ENCODE measurements at regions not wholly inside any gene's neighbourhood (a gene's known extent, or its start where the extent isn't known, plus 50 kb on each side); places are given as distances from the start of the nearest gene placed in this dataset.
"Not testable (repeated sequence)": the region's sequence is repeated elsewhere in the genome, so short reads cannot be mapped to it uniquely, and the experiment has no call there.

DNA sequence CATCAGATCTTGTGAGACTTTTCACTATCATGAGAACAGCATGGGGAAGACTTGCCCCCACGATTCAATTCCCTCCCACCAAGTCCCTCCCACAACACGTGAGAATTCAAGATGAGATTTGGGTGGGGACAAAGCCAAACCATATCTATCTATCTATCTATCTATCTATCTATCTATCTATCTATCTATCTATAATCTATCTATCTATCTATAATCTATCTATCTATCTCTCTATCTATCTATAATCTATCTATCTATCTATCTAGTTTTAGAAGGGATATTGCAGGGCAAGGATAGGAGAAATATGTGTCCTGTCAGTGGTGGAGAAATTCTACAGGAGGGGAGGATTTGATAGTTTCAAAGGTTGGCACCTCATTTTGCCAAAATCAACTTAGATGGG, 279.8 kb upstream of the PROK2 start:
- TF ChIP-seq, protein P1, sequence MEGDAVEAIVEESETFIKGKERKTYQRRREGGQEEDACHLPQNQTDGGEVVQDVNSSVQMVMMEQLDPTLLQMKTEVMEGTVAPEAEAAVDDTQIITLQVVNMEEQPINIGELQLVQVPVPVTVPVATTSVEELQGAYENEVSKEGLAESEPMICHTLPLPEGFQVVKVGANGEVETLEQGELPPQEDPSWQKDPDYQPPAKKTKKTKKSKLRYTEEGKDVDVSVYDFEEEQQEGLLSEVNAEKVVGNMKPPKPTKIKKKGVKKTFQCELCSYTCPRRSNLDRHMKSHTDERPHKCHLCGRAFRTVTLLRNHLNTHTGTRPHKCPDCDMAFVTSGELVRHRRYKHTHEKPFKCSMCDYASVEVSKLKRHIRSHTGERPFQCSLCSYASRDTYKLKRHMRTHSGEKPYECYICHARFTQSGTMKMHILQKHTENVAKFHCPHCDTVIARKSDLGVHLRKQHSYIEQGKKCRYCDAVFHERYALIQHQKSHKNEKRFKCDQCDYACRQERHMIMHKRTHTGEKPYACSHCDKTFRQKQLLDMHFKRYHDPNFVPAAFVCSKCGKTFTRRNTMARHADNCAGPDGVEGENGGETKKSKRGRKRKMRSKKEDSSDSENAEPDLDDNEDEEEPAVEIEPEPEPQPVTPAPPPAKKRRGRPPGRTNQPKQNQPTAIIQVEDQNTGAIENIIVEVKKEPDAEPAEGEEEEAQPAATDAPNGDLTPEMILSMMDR (IDR thresholded peaks at IDR 0.05): not testable (repeated sequence)
- not testable (repeated sequence) for TF ChIP-seq POLR2A (IDR thresholded peaks at IDR 0.05)
